ENCODE measurements at regions not wholly inside any gene's neighbourhood (a gene's known extent, or its start where the extent isn't known, plus 50 kb on each side); places are given as distances from the start of the nearest gene placed in this dataset.
A peak's percentile ranks its signal among the peaks of the same experiment; 100 is the strongest.

- DNase-seq, result no peak
Measured at GRCh38 chr6:106035655-106036054, 50.5 kb upstream of the PRDM1 start.

DNA sequence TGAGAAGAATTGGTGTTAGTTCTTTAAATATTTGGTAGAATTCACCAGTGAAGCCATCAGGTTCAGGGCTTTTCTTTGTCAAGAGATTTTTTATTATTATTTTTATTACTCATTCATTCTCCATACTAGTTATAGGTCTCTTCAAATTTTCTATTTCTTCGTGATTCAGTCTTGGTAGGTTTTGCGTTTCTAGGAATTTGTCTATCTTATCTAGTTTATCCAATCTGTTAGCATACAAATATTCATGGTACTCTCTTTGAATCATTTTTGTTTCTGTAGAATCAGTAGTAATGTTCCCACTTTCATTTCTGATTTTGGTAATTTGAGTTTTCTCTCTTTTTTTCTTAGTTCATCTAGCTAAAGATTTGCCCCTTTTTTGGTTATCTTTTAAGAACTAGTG, 52.3 kb upstream of the PRDM1 start:
- no peak for DNase-seq

GRCh38 chr6:106027758-106028157, 58.4 kb upstream of the PRDM1 start:
- peak; percentile 22 for DNase-seq

GRCh38 chr6:106026748-106027715, 59.1 kb upstream of the PRDM1 start:
- no peak for DNase-seq

GRCh38 chr6:106025655-106026054, 60.5 kb upstream of the PRDM1 start:
- no peak for DNase-seq

GRCh38 chr6:106022801-106023200, 63.3 kb upstream of the PRDM1 start:
- DNase-seq, result no peak

DNA sequence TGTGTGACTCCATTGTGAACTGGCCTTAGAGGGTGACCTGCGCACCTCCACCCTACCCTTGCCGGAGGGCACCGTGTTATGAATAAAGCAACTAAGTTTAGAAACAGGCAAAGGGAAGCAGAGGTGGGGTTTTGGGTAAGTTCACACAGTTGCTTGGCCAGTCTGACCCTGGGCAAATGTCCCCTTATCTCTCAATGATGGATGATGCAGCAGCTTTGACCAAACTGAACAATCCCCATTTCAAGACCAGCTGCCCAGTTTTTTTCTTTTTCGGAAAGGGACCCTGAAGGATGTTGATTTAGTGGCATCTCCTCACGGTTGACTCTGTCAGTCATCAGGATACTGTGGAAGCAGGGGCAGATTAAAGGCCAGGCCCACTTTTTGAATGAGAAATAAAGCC, 68.7 kb upstream of the PRDM1 start:
- DNase-seq, result no peak

DNA sequence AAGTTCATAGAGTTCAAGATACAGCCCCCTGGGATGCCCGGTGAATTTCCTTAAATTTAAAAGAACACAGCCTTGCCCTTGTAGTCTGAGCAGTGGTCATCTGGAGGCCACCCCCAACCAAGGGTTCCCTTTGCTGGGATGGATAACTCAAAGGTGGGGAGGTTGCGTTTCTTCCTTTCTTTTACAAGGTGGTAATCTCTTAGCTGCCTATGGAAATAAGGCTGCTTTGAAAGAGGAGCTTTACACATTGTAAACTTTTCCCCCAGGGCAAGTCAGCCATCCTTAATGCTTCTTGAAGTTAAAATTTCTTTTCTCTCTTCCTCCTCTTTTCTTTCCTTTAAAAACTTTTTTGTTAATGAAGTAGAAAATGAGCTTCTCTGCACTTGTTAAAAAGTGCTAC, 71.2 kb upstream of the PRDM1 start:
- DNase-seq, result no peak

DNA sequence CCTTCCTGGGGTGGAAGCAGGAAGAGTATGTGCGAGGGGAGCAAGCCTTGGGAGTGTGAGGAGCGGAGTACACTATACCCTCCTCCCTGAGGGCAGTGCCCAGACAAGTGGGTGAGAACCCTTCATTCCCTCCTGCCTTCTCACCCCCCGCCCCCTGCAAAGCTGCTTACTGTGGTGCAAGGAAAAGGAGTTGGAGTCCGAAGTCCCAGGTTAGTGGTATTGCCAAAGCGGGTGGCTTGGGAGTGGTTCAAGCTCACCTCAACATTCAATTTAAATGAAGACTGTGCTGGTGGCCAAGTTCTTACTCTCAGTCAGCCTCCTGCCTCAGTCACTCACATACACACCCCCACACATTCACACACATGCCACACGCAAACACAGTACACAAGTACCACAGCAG, 74.7 kb upstream of the PRDM1 start:
- no peak for DNase-seq

DNA sequence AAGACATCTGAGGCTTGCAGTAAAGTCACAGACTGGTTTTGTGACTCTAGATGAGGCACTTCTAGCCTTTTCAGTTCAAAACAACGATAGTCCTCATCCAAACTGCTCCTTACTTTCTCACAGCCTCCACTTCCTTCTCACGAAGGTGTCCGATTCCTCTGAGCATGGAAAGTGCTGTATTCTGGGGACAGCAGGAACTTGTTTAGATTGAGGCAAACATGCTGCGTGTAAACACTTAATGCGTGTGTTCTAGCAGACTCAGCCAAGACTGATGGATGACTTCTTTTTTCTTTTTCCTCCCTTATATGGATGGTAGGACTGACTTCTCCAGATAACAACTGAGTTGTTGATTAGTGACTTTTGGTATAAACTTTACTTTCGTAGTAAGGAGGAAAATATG, 80.2 kb upstream of the PRDM1 start:
- DNase-seq, result peak; percentile 1

DNA sequence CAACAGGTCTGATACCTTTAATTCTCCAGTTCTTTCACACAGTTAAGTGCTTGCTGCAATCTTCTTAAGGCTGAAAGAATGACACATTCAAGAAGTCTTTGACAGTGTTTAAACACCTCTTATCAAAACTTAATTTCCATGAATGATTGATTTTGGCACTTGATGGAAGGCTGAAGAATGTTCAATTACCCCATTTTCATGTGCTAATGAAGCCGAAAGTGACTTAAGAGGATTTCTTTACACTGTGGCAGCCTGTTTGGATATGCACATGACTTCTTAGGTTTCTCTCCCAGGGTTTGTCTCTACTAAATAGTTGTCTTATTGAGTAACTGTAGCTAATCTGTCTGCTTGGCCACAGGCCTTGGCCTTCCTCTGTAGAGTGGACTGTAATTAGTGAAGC, 81.1 kb upstream of the PRDM1 start:
- no peak for DNase-seq

DNA sequence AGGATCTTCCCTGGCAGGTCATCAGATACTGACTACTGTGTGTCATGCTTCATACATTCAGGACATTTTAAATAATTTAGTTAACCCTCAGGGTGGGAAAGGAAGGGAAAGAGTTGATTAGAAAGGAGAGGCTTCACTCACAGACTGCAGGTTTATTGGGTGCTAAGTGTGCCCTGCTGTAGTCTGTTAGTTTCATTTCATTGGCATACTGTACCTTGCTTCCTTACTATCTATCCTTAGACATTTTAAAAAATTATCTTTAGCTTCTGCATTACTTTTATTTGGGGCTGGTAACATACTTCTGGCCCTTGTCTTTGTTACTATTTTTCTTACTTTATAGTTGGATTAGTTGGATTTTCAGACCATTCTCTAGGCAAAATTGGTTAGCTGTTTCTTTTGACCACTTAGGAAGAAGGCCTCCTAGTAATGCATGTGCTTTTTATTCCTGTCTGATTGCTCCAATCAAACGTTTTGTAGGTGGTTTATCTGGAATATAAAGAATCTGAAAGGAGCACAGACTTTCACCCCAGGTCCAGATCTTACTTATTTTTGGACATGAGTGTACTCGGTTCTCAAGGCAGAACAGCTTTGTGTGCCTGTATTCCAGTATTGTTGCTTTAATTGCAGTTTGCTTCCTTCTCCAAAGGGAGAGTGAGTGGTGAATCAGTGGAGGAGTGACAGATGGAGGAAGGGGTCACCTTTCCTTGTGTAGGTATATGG, 82.7 kb upstream of the PRDM1 start:
- DNase-seq, result no peak

DNA sequence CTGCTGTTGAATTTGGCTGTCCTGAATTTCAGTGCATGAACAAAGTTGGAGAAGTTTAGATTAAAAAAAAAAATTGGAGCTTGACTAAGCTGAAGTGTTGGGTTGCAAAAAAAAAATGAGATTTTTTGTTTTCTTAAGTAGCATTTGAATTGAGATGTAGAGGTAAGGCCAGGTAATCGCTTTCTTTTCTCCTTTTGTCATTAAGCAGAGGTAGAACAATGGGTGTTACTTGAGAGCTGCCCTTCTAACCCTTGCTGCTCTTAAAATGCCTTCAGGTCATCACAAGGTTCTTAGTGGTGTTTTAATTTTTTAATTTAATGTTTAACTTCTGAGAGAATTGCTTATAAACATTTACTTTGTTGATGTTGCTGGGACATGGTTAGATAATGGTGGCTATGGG, 84.1 kb upstream of the PRDM1 start:
- DNase-seq, result no peak

GRCh38 chr6:106000935-106001334, 85.2 kb upstream of the PRDM1 start:
- no peak for DNase-seq

DNA sequence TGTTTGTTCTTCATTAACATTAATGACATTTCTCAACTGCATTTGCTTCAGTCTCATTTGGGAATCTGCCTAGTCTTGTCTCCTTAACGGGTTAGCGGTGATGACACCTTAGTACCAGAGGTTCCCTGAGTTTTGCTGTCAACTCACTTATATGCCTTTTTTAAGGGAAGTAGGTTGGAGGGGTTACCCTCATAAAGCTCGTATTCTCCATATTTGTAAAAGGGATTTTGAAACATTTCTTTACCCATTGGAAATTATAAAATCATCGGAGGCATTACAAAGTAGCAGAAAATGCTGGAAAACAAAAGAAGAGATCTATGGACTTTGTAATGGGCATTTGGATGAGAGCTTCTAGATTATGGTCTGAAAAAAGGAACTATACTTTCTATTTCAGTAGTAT, 88.7 kb upstream of the PRDM1 start:
- no peak for DNase-seq

DNA sequence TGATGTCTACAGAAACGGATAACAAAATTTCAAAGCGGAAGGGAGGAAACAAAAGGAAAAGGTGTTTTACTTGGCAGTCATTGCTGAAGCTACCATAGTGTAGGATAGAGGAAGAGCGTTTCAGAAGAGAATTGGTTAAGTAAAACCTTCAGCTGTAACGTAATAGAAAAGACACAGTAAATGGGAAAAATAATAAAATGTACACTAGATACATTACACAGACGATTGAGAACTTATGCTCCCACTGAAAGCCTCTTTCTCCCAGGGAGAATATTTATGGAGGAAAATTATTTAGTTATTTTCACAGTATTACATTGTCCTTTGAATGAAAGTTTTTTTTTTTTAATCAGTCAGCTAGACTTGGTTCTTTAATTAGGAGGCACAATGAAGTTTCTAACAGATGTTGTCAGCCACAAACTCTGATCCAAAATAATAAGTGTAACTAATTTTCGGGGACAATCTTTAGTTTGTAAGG, 90.7 kb upstream of the PRDM1 start:
- peak; percentile 41 for DNase-seq

DNA sequence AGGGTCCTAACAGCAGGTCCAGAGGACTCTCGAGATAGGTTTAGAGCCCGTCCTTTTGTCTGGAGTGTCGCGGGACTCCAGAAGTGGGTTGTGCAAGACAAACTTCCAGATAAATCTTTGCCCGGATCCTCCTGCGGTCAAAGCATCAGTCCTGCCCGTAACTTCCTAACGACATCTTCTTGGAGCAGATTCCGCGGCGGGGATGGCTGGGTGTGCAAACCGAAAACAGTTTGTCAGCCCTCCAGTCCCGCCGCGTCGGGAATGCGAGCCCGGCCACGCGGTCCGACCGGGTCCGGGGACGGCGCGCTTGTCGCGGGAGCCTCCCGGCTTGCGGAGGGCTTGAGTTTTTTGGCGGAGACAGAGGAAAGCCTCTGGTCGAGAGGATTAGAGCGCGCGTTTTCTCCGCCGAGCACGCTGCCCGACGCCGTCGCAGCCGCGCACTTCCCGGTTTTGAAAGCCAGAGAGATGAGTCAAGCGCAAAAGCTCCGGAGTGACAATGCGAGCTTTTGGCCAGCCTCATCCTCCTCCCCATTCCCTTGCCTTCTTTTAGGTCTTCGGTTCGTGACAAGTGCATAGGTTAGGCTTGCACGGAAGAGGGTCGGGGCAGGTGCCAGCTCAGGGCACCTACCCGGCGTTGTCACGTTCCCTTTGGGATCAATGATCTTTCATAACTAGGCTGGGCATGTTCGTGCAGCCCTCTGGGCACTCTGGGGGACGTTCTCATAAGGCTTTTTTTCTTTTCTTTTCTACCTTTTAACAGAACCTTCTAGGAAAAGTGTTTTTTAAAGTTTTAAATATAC, 91.3 kb upstream of the PRDM1 start:
- DNase-seq, result peak; percentile 41

DNA sequence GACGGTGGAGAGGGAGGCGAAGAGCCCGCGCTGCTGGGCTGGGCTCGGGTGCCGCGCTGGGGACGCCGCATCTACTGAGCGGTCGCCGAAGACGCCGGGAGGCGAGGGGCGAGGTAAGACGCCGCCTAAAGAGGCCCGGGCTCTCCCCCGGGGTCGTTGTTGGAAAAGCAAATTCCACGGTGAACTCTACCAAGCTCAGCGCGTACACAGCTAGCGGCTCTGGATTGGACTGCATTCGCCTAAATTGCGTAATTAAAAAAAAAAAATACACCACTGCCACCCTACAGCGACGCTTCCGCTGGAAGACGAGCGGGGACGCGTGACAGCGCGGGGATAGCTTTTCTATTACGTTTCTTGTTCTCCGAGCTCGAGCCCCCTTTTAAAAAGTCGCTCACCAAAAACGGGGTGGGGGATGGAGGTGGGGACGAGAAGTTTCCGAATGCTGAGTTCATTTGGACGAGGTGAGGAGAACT, 92.0 kb upstream of the PRDM1 start:
- no peak for DNase-seq

- DNase-seq, result no peak
Measured at GRCh38 chr6:105993341-105994117, 92.6 kb upstream of the PRDM1 start.

- DNase-seq, result peak; percentile 70
Measured at GRCh38 chr6:105992315-105992961, 93.7 kb upstream of the PRDM1 start.

DNA sequence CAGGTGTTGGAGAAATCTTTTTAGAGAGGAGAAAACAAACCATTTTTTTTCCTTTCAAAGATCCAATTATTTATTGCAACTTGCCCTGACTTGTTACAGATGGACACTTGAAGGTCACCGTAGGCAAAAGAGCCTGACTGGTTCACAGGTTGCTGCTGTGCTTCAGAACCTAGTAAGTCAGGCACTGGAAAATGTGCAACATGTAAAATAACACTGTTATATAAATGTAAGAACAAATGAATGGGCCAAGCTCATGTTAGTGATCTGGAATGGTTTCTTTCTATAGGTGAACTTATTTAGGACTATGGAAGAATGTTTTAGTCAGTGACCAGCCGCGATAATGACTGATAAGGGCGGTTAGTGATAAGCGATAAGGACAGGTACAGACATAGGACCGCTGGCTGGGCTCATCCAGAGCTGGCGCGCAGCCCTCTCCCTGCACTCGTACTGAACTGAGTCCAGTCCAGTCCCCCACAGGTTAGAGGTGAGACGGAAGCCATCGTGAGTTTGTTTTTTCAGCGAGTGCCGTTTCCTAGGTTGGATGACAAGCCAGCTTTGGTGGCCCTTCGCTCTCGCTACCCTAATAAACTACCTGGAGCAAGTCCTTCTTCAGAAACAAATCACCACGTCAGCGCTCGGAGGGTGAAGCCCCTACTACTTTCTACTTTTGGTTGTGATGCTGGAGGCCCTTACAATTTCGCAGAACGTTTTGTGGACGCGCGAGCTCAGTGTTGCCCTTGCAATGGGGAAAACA, 94.4 kb upstream of the PRDM1 start:
- DNase-seq, result peak; percentile 8
